Panc1 (cell line): ENCODE measurements at regions not wholly inside any gene's neighbourhood (a gene's known extent, or its start where the extent isn't known, plus 50 kb on each side); places are given as distances from the start of the nearest gene placed in this dataset.

Experiments used
- ATAC-seq: fragments of 200-7000 bp; cut with Tn5 transposase; 2 replicates; pipeline ENCODE4 v1.9.1; 2020; ENCODE audit warnings: mild to moderate bottlenecking, moderate library complexity
- BruUV-seq: library from RNA; stranded (reverse); fragments of 400-500 nt; replicated peaks from 2 replicates; lab custom pipeline; 2021; lab: Mats Ljungman, UMichigan
- CTCF ChIA-PET: fragments of 300-600 bp; sonication (Branson Sonifier 250); formaldehyde crosslinking; loops from one replicate; lab custom pipeline; 2022; ENCODE audit warnings: antibody characterized with exemption; lab: Charles Lee
- POLR2A ChIA-PET: fragments of 300-600 bp; sonication (Branson Sonifier 250); formaldehyde crosslinking; loops from one replicate; lab custom pipeline; 2022; ENCODE audit warnings: antibody characterized with exemption; lab: Charles Lee
- DNase-seq: peaks from one replicate; pipeline ENCODE4 v3.0.0-alpha.2; 2010; ENCODE audit warnings: low read depth, low spot score
- H3K27ac ChIP-seq: 2 replicates; pipeline ENCODE4 v1.5.1; 2011; ENCODE audit warnings: mild to moderate bottlenecking, low read length, inconsistent platforms
- H3K27me3 ChIP-seq: fragments of 200-500 bp; sonication (Bioruptor generic); 2 replicates; pipeline ENCODE4 v1.6.0; 2014; ENCODE audit warnings: low read length, inconsistent platforms; ENCODE audit not compliant: control insufficient read depth, insufficient read depth
- H3K36me3 ChIP-seq: fragments of 200-500 bp; sonication (Bioruptor generic); 2 replicates; pipeline ENCODE4 v1.5.1; 2014; ENCODE audit warnings: inconsistent platforms, mild to moderate bottlenecking, low read length, moderate library complexity; ENCODE audit not compliant: control insufficient read depth, insufficient read depth
- H3K4me1 ChIP-seq: 2 replicates; pipeline ENCODE4 v1.5.1; 2011; ENCODE audit warnings: inconsistent platforms, mild to moderate bottlenecking, low read length, moderate library complexity; ENCODE audit not compliant: control insufficient read depth, insufficient read depth
- H3K4me3 ChIP-seq, 2 experiments: 2 replicates each; pipeline ENCODE4 v1.5.1; 2011 to 2012; ENCODE audit warnings: low read depth in 2 of 2, low read length in 2 of 2, mild to moderate bottlenecking in 2 of 2, inconsistent platforms in 1 of 2, moderate library complexity in 1 of 2
- H3K9me3 ChIP-seq: fragments of 200-500 bp; sonication (Bioruptor generic); 2 replicates; pipeline ENCODE4 v1.5.1; 2014; ENCODE audit warnings: low read depth, mild to moderate bottlenecking, inconsistent platforms, low read length, moderate library complexity; ENCODE audit not compliant: control insufficient read depth, insufficient read depth
- CTCF ChIP-seq: fragments of 450-650 bp; IDR thresholded peaks from 2 replicates; pipeline ENCODE4 v1.5.1; 2017; ENCODE audit warnings: mild to moderate bottlenecking
- POLR2AphosphoS5 ChIP-seq: IDR thresholded peaks from 2 replicates; pipeline ENCODE4 v1.6.1; 2012; ENCODE audit warnings: mild to moderate bottlenecking, low read depth, low read length, moderate library complexity
- SIN3A ChIP-seq: IDR thresholded peaks from 2 replicates; pipeline ENCODE4 v1.6.1; 2012; ENCODE audit warnings: low read depth, mild to moderate bottlenecking, low read length, moderate library complexity, borderline replicate concordance; ENCODE audit not compliant: insufficient read depth
- TCF7L2 ChIP-seq: IDR thresholded peaks from 2 replicates; pipeline ENCODE4 v1.6.1; 2011; ENCODE audit warnings: mild to moderate bottlenecking, low read depth, low read length, inconsistent platforms
- in situ Hi-C: cut with HindIII; loops from 2 replicates; pipeline ENCODE4 v1.10.0; 2016; ENCODE audit warnings: low sequenced_read_pairs, low pct_unique_long_range_greater_than_20kb
- intact Hi-C: fragments of 100-400 bp; cut with micrococcal nuclease; formaldehyde crosslinking; loops from one replicate; pipeline ENCODE4 v1.10.0; 2022; ENCODE audit not compliant: unreplicated experiment
- TF ChIP-seq, protein P1 (sequence below), 2 experiments: IDR thresholded peaks; 2 replicates each; pipeline ENCODE4 v1.6.1; 2011 to 2012; ENCODE audit warnings: low read depth in 2 of 2, control low read depth in 1 of 2, low read length in 1 of 2, mild to moderate bottlenecking in 1 of 2, moderate library complexity in 1 of 2; ENCODE audit not compliant: insufficient read depth in 1 of 2

- in situ Hi-C loops (no loop called here), intact Hi-C loops (no loop called here)
- CTCF ChIA-PET, result no interaction called here
- BruUV-seq, result no TSS peak
- ATAC-seq (no peak), DNase-seq (no peak)
- no peaks in the 10 kb centered on the region for H3K4me1 ChIP-seq
- no peaks in the 10 kb centered on the region for H3K27me3 ChIP-seq
- H3K36me3 ChIP-seq, result no peaks in the 10 kb centered on the region
- POLR2A ChIA-PET, result no interaction called here
- H3K4me3 ChIP-seq, result no peak overlapping the region
- H3K27ac ChIP-seq, result no peak overlapping the region
- H3K9me3 ChIP-seq, result no peaks in the 10 kb centered on the region
- TF ChIP-seq POLR2AphosphoS5 (no peak), CTCF (no peak), SIN3A (no peak), TCF7L2 (no peak)
- TF ChIP-seq, protein P1, sequence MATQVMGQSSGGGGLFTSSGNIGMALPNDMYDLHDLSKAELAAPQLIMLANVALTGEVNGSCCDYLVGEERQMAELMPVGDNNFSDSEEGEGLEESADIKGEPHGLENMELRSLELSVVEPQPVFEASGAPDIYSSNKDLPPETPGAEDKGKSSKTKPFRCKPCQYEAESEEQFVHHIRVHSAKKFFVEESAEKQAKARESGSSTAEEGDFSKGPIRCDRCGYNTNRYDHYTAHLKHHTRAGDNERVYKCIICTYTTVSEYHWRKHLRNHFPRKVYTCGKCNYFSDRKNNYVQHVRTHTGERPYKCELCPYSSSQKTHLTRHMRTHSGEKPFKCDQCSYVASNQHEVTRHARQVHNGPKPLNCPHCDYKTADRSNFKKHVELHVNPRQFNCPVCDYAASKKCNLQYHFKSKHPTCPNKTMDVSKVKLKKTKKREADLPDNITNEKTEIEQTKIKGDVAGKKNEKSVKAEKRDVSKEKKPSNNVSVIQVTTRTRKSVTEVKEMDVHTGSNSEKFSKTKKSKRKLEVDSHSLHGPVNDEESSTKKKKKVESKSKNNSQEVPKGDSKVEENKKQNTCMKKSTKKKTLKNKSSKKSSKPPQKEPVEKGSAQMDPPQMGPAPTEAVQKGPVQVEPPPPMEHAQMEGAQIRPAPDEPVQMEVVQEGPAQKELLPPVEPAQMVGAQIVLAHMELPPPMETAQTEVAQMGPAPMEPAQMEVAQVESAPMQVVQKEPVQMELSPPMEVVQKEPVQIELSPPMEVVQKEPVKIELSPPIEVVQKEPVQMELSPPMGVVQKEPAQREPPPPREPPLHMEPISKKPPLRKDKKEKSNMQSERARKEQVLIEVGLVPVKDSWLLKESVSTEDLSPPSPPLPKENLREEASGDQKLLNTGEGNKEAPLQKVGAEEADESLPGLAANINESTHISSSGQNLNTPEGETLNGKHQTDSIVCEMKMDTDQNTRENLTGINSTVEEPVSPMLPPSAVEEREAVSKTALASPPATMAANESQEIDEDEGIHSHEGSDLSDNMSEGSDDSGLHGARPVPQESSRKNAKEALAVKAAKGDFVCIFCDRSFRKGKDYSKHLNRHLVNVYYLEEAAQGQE (IDR thresholded peaks at IDR 0.05; ENCODE audit: insufficient read depth in 1 of 2, low read depth in 2 of 2, low read length in 1 of 2), result no peak
These were observed 1583.4 kb upstream of the PIK3C3 start for GRCh38 chr18:40371673-40372072.

GRCh38 chr18:40367576-40367975 lies 1587.5 kb upstream of the PIK3C3 start:
- in situ Hi-C loops, result no loop called here
- TF ChIP-seq, protein P1 (IDR thresholded peaks at IDR 0.05; ENCODE audit: insufficient read depth in 1 of 2, low read depth in 2 of 2, low read length in 1 of 2), result no peak
- TF ChIP-seq SIN3A, result no peak
- no peak for TF ChIP-seq CTCF
- no peak for TF ChIP-seq POLR2AphosphoS5
- TF ChIP-seq TCF7L2, result no peak
- DNase-seq (no peak), ATAC-seq (no peak)
- no peaks in the 10 kb centered on the region for H3K36me3 ChIP-seq
- H3K4me3 ChIP-seq, result no peak overlapping the region
- CTCF ChIA-PET, result no interaction called here
- no TSS peak for BruUV-seq
- no peaks in the 10 kb centered on the region for H3K9me3 ChIP-seq
- no peak overlapping the region for H3K27ac ChIP-seq
- H3K27me3 ChIP-seq, result no peaks in the 10 kb centered on the region
- no peaks in the 10 kb centered on the region for H3K4me1 ChIP-seq
- POLR2A ChIA-PET, result no interaction called here
- intact Hi-C loops, result no loop called here
